ENCODE measurements at regions not wholly inside any gene's neighbourhood (a gene's known extent, or its start where the extent isn't known, plus 50 kb on each side); places are given as distances from the start of the nearest gene placed in this dataset.

GRCh38 chr2:215816424-215816823, 196.9 kb downstream of the MREG start:
- H3K27ac ChIP-seq, result no peak overlapping the region
- H3K9me3 ChIP-seq, result no peaks in the 10 kb centered on the region
- TF ChIP-seq CTCF (IDR thresholded peaks at IDR 0.05), result no peak
- H3K36me3 ChIP-seq, result no peaks in the 10 kb centered on the region
- intact Hi-C loops (cut with DNase I), result no loop called here
- H3K4me3 ChIP-seq, result no peak overlapping the region
- no peaks in the 10 kb centered on the region for H3K27me3 ChIP-seq
- no peaks in the 10 kb centered on the region for H3K4me1 ChIP-seq
- no peak for DNase-seq (ENCODE audit: low spot score in 2 of 2)

- Histone ChIP-seq H3K4me3 (no peak overlapping the region), H3K36me3 (no peaks in the 10 kb centered on the region), H3K9me3 (no peaks in the 10 kb centered on the region), H3K27me3 (no peaks in the 10 kb centered on the region), H3K27ac (no peak overlapping the region), H3K4me1 (no peaks in the 10 kb centered on the region)
- TF ChIP-seq CTCF (IDR thresholded peaks at IDR 0.05), result no peak
- intact Hi-C loops (cut with DNase I), result no loop called here
- DNase-seq (ENCODE audit: low spot score in 2 of 2), result no peak
These were observed 197.4 kb downstream of the MREG start for GRCh38 chr2:215815960-215816359.

DNA sequence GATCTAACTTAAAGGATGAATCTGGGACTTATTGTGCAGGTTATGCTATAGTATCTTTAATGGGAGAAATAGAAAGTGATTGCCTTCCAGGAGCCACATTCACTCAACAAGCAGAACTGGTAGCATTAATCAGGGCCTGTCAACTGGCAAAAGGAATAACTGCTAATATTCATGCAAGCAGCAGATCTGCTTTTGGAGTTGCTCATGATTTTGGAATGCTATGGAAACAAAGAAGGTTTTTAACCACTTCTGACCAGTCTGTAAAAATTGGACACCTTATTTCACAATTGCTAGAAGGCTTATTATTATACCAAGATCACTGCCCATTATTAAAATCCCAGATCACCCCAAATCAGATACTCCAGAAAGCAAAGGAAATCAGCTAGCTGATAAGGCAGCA, 200.4 kb downstream of the MREG start:
- TF ChIP-seq CTCF (IDR thresholded peaks at IDR 0.05), result no peak
- H3K27ac ChIP-seq, result no peak overlapping the region
- H3K9me3 ChIP-seq, result no peaks in the 10 kb centered on the region
- H3K36me3 ChIP-seq, result no peaks in the 10 kb centered on the region
- intact Hi-C loops (cut with DNase I), result no loop called here
- no peaks in the 10 kb centered on the region for H3K27me3 ChIP-seq
- H3K4me1 ChIP-seq, result no peaks in the 10 kb centered on the region
- no peak overlapping the region for H3K4me3 ChIP-seq
- no peak for DNase-seq (ENCODE audit: low spot score in 2 of 2)

DNA sequence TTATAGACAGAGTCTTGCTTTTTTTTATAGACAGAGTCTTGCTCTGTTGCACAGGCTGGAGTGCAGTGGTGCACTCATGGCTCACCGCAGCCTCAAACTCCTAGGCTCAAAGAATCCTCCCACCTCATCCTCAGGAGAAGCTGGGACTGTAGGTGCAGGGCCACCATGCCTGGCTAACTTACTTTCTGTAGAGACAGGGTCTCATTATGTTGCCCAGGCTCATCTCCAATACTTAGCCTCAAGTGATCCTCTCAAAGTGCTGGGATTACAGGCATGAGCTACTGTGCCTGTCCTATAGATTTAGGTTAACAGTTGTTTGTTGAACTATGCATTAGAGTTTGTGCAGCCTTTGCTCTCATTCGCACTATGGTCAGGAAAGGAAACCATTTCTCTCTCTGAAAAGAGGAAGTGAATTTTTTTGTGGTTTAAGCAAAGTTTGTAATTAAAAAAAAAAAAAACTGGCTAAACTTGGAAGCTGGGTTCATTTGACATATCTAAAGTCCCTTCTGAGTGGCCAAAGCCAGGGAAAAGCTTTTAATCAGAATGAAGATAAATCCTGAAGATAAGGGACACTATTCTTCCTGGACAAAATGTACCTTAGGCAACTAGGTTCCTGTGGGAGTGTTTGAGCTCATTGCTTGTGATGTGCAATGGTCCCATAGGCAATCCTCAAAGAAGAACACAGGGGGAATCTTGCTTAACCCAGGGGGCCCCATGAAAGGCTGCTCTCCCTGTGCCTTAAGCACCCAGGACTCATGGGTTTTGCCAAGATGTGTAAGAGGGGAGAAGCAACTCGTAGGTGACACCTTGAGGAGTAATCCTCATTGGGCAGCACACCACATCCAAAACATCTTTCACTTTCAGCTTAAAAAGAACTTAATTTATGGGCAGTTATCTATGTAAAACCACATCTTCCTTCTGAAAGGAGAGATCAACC, 201.7 kb downstream of the MREG start:
- H3K27ac ChIP-seq, result no peak overlapping the region
- H3K27me3 ChIP-seq, result no peaks in the 10 kb centered on the region
- TF ChIP-seq CTCF (IDR thresholded peaks at IDR 0.05), result no peak
- H3K36me3 ChIP-seq, result no peaks in the 10 kb centered on the region
- intact Hi-C loops (cut with DNase I), result no loop called here
- H3K9me3 ChIP-seq, result no peaks in the 10 kb centered on the region
- H3K4me1 ChIP-seq, result no peaks in the 10 kb centered on the region
- H3K4me3 ChIP-seq, result no peak overlapping the region
- no peak for DNase-seq (ENCODE audit: low spot score in 2 of 2)

- H3K27ac ChIP-seq, result no peak overlapping the region
- TF ChIP-seq CTCF (IDR thresholded peaks at IDR 0.05), result no peak
- intact Hi-C loops (cut with DNase I), result no loop called here
- H3K36me3 ChIP-seq, result no peaks in the 10 kb centered on the region
- H3K27me3 ChIP-seq, result no peaks in the 10 kb centered on the region
- H3K4me1 ChIP-seq, result no peaks in the 10 kb centered on the region
- H3K4me3 ChIP-seq, result no peak overlapping the region
- H3K9me3 ChIP-seq, result no peaks in the 10 kb centered on the region
- no peak for DNase-seq (ENCODE audit: low spot score in 2 of 2)
These were observed 202.3 kb downstream of the MREG start for GRCh38 chr2:215811003-215811402.

Measured in ascending aorta (tissue), 2 donors.